Type B pancreatic cell (in vitro differentiated cells): ENCODE measurements at regions not wholly inside any gene's neighbourhood (a gene's known extent, or its start where the extent isn't known, plus 50 kb on each side); places are given as distances from the start of the nearest gene placed in this dataset.

Experiments
- DNase-seq: peaks from one replicate; pipeline ENCODE4 v3.0.0; 2021; ENCODE audit warnings: mixed read lengths; ENCODE audit not compliant: unreplicated experiment; ENCODE audit errors: extremely low spot score
- H3K27ac Mint-ChIP-seq: 2 replicates; pipeline ENCODE4 v1.8.0; 2021; ENCODE audit warnings: mild to moderate bottlenecking, mixed read lengths
- H3K27me3 Mint-ChIP-seq: 2 replicates; pipeline ENCODE4 v1.8.0; 2021; ENCODE audit warnings: mixed read lengths
- H3K36me3 Mint-ChIP-seq: 2 replicates; pipeline ENCODE4 v1.8.0; 2021; ENCODE audit warnings: mixed read lengths
- H3K4me1 Mint-ChIP-seq: one replicate; pipeline ENCODE4 v1.8.0; 2021; ENCODE audit warnings: mixed read lengths; ENCODE audit not compliant: unreplicated experiment
- H3K4me3 Mint-ChIP-seq: 2 replicates; pipeline ENCODE4 v1.8.0; 2021; ENCODE audit warnings: mild to moderate bottlenecking, mixed read lengths
- H3K9me3 Mint-ChIP-seq: 2 replicates; pipeline ENCODE4 v1.8.0; 2021; ENCODE audit warnings: mixed read lengths
- CTCF ChIP-seq: fragments of 200-600 bp; sonication (generic); conservative IDR thresholded peaks from 2 replicates; pipeline ENCODE4 v1.5.0; 2021; ENCODE audit warnings: antibody characterized with exemption, mild to moderate bottlenecking

- Mint-ChIP-seq H3K27me3 (no peaks in the 10 kb centered on the region), H3K4me1 (no peaks in the 10 kb centered on the region), H3K36me3 (no peaks in the 10 kb centered on the region), H3K9me3 (no peaks in the 10 kb centered on the region), H3K4me3 (no peak overlapping the region), H3K27ac (no peak overlapping the region)
- no peak for TF ChIP-seq CTCF
- DNase-seq = no peak
These were observed 1403.3 kb upstream of the DDX18 start for GRCh38 chr2:116411211-116411610.

DNA sequence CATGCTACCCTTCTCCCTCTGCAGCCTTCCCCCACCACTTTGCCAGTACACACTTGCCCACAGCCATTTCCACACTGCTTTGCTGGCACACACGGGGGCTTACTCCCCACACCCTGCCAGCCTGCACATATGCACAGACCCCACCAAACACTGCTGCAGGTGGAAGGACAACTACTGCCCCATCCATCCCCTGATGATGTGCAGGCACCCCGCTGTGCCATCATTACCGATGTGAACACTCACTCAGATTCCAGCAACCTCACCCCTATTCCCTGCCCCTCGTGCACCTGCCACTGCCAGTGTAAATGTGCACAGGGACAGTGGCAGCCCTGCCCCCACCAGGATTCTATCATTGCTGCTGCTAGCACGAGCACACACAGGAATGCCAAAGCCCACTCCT lies 1400.8 kb upstream of the DDX18 start:
- Mint-ChIP-seq H3K27me3 (no peaks in the 10 kb centered on the region), H3K4me1 (no peaks in the 10 kb centered on the region), H3K27ac (no peak overlapping the region), H3K36me3 (no peaks in the 10 kb centered on the region), H3K9me3 (no peaks in the 10 kb centered on the region), H3K4me3 (no peak overlapping the region)
- no peak for DNase-seq
- TF ChIP-seq CTCF = no peak

GRCh38 chr2:116416731-116417377 lies 1397.6 kb upstream of the DDX18 start:
- Mint-ChIP-seq H3K4me3 (no peak overlapping the region), H3K9me3 (no peaks in the 10 kb centered on the region)
- TF ChIP-seq CTCF = no peak

DNA sequence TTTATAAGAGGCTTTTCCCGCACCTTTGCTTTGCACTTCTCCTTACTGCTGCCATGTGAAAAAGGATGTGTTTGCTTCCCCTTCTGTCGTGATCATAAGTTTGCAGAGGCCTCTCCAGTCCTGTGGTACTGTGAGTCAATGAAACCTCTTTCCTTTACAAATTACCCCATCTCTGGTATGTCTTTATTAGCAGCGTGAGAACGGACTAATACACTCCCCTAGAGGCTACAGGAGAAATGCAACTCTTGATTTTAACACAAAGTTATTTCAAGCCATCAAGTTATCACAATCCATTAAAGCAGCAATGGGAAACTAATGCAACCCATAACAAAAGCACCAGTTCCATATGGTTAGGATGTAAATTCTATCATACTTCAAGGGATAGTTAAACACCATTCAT lies 1378.8 kb upstream of the DDX18 start:
- Mint-ChIP-seq H3K27ac (no peak overlapping the region), H3K4me3 (no peak overlapping the region), H3K4me1 (no peaks in the 10 kb centered on the region), H3K27me3 (no peaks in the 10 kb centered on the region), H3K9me3 (peaks cover 8% of the 10 kb centered on the region), H3K36me3 (no peaks in the 10 kb centered on the region)
- no peak for TF ChIP-seq CTCF
- DNase-seq = no peak

More at GRCh38 chr2:116416731-116417377, 1397.6 kb upstream of the DDX18 start:
- no peaks in the 10 kb centered on the region for H3K4me1 Mint-ChIP-seq
- H3K27ac Mint-ChIP-seq = no peak overlapping the region
- no peak for DNase-seq
- H3K27me3 Mint-ChIP-seq = no peaks in the 10 kb centered on the region
- H3K36me3 Mint-ChIP-seq = no peaks in the 10 kb centered on the region

- H3K4me3 Mint-ChIP-seq = no peak overlapping the region
- no peaks in the 10 kb centered on the region for H3K36me3 Mint-ChIP-seq
- TF ChIP-seq CTCF = no peak
- no peak for DNase-seq
- no peak overlapping the region for H3K27ac Mint-ChIP-seq
- no peaks in the 10 kb centered on the region for H3K4me1 Mint-ChIP-seq
- H3K9me3 Mint-ChIP-seq = no peaks in the 10 kb centered on the region
- no peaks in the 10 kb centered on the region for H3K27me3 Mint-ChIP-seq
These were observed 1374.3 kb upstream of the DDX18 start for GRCh38 chr2:116440104-116440653.

DNA sequence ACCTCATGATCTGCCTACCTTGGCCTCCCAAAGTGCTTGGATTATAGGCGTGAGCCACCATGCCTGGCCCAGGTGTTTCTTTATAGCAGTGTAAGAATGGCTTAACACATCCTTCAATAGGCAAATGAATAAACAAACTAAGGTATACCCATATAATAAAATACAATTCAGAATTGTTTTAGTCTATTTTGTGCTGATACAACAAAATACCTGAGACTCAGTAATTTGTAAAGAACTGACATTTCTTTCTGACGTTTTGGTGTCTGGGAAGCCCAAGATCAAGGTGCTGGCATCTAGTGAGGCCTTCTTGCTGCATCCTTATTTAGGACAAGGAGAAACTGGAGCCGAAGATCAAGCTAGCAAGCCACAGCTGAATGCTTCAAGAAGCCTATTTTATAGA lies 1372.1 kb upstream of the DDX18 start:
- no peaks in the 10 kb centered on the region for H3K36me3 Mint-ChIP-seq
- H3K27me3 Mint-ChIP-seq = no peaks in the 10 kb centered on the region

More for the DNA sequence above, 1372.1 kb upstream of the DDX18 start:
- no peaks in the 10 kb centered on the region for H3K4me1 Mint-ChIP-seq
- TF ChIP-seq CTCF = no peak
- no peak for DNase-seq
- no peak overlapping the region for H3K4me3 Mint-ChIP-seq
- no peaks in the 10 kb centered on the region for H3K9me3 Mint-ChIP-seq
- H3K27ac Mint-ChIP-seq = no peak overlapping the region
